Gastrocnemius medialis (tissue), 4 donors: ENCODE measurements at regions not wholly inside any gene's neighbourhood (a gene's known extent, or its start where the extent isn't known, plus 50 kb on each side); places are given as distances from the start of the nearest gene placed in this dataset.

Source experiments
- CTCF ChIP-seq, 5 experiments: fragments of 450-650 bp in 3 of 5; fragments of 200-600 bp in 2 of 5; sonication (generic) in 2 of 5; IDR thresholded peaks in 4 of 5; conservative IDR thresholded peaks in 1 of 5; 1 replicate in 4 of 5; 2 replicates in 1 of 5; pipeline ENCODE4 v1.5.1; 2016 to 2019; ENCODE audit warnings: antibody characterized with exemption in 5 of 5, mild to moderate bottlenecking in 3 of 5, moderate library complexity in 3 of 5
- POLR2A ChIP-seq, 2 donors: fragments of 450-650 bp; IDR thresholded peaks; one replicate each; pipeline ENCODE4 v1.6.1; 2017; ENCODE audit warnings: antibody characterized with exemption in 2 of 2, mild to moderate bottlenecking in 2 of 2, moderate library complexity in 2 of 2

DNA sequence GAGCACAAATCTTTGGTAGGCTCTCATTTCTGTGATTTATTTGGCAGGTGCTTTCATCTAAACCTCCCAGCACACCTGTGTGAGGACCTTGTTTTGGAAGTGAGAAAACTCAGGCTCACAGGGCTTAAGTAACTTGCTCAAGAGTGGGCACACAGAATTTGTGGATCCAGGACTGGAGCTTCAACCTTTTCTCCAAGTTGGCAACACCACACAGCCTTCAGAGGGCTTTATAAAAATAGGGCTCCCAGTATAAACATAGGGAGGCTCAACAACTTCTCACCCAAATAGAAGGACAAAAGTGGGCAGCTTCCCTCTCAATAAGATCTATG, 182.2 kb upstream of the NEBL start:
- TF ChIP-seq CTCF (IDR thresholded peaks at IDR 0.05 in 4 of 5, conservative IDR thresholded peaks at IDR 0.05 in 1 of 5) (no peak), POLR2A (IDR thresholded peaks at IDR 0.05) (no peak)
